Stimulated activated CD4-positive, alpha-beta T cell treated with anti-CD3 and anti-CD28 coated beads, Interleukin-1b, Interleukin-23, amount 100 ng/mL, for 4 hours (primary cell): ENCODE measurements at regions not wholly inside any gene's neighbourhood (a gene's known extent, or its start where the extent isn't known, plus 50 kb on each side); places are given as distances from the start of the nearest gene placed in this dataset.

ENCODE experiments used
- DNase-seq, 2 donors: peaks; one replicate each; pipeline ENCODE4 v3.0.0-alpha.2; 2020; ENCODE audit warnings: low read depth in 2 of 2

GRCh38 chr15:94606286-94606685 is 374.9 kb downstream of the MCTP2 start:
- DNase-seq: no peak

GRCh38 chr15:94607176-94607654 is 375.9 kb downstream of the MCTP2 start:
- no peak for DNase-seq

GRCh38 chr15:94610069-94610468 is 378.7 kb downstream of the MCTP2 start:
- DNase-seq: no peak

- DNase-seq: no peak
Observed at GRCh38 chr15:94610485-94610884, 379.1 kb downstream of the MCTP2 start.

- DNase-seq: no peak
Observed at GRCh38 chr15:94611656-94612055, 380.3 kb downstream of the MCTP2 start.

- no peak for DNase-seq
Observed at GRCh38 chr15:94615688-94616087, 384.3 kb downstream of the MCTP2 start.

GRCh38 chr15:94620632-94621031 is 389.3 kb downstream of the MCTP2 start:
- DNase-seq: no peak

- no peak for DNase-seq
Observed at GRCh38 chr15:94621736-94622135, 390.4 kb downstream of the MCTP2 start.

- DNase-seq: no peak
Observed at GRCh38 chr15:94626949-94627348, 395.6 kb downstream of the MCTP2 start.

GRCh38 chr15:94631608-94632007 is 400.2 kb downstream of the MCTP2 start:
- no peak for DNase-seq

- no peak for DNase-seq
Observed at GRCh38 chr15:94638183-94638582, 406.8 kb downstream of the MCTP2 start.

GRCh38 chr15:94639701-94640100 is 408.3 kb downstream of the MCTP2 start:
- DNase-seq: no peak

GRCh38 chr15:94644433-94644832 is 413.1 kb downstream of the MCTP2 start:
- DNase-seq: no peak

GRCh38 chr15:94653071-94653470 is 421.7 kb downstream of the MCTP2 start:
- DNase-seq: no peak

GRCh38 chr15:94655249-94655880 is 424.0 kb downstream of the MCTP2 start:
- no peak for DNase-seq

GRCh38 chr15:94665676-94666441 is 434.5 kb downstream of the MCTP2 start:
- DNase-seq: no peak

GRCh38 chr15:94666553-94666952 is 435.2 kb downstream of the MCTP2 start:
- no peak for DNase-seq

- DNase-seq: no peak
Observed at GRCh38 chr15:94667109-94667508, 435.7 kb downstream of the MCTP2 start.

GRCh38 chr15:94670438-94671034 is 439.2 kb downstream of the MCTP2 start:
- DNase-seq: no peak

GRCh38 chr15:94671858-94672532 is 440.6 kb downstream of the MCTP2 start:
- DNase-seq: no peak

GRCh38 chr15:94673801-94674200 is 442.4 kb downstream of the MCTP2 start:
- DNase-seq: no peak

- DNase-seq: no peak
Observed at GRCh38 chr15:94674296-94674695, 442.9 kb downstream of the MCTP2 start.
